ENCODE measurements at regions not wholly inside any gene's neighbourhood (a gene's known extent, or its start where the extent isn't known, plus 50 kb on each side); places are given as distances from the start of the nearest gene placed in this dataset.

GRCh38 chr21:24042687-24043086, 1564.6 kb downstream of the MRPL39 start:
- no peak for TF ChIP-seq CTCF (IDR thresholded peaks at IDR 0.05; ENCODE audit: borderline replicate concordance, extremely low read depth, low read length, poor library complexity, severe bottlenecking)
- TF ChIP-seq EZH2 (IDR thresholded peaks at IDR 0.05; ENCODE audit: borderline replicate concordance, low read depth, low read length, severe bottlenecking) = no peak

All from DND-41 (cell line).